Activated CD4-positive, CD25-positive, alpha-beta regulatory T cell treated with anti-CD3 and anti-CD28 coated beads, Interleukin-2, amount 50 U/mL, for 72 hours (primary cell): ENCODE measurements at regions not wholly inside any gene's neighbourhood (a gene's known extent, or its start where the extent isn't known, plus 50 kb on each side); places are given as distances from the start of the nearest gene placed in this dataset.

Experiments used
- DNase-seq: peaks from one replicate; pipeline ENCODE4 v3.0.0; 2021

DNA sequence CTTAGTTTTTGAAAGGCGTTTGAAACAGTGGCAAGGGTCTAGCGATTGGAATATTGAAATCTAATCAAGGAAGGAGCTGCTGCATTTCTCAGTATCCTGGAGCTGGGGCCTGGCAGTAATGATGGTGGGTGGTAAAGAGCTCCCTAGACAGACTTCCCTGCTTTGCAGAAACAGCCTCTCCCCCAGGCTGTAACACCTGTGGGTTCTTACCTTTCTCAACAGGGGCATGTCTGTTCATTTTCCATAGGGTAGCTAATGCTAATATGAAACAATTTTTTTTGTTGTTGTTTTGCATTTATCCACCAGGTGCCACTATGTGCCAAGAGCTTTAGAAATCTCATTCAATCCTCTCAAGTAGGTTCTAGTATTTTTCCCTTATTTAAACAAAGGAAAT is 345.5 kb downstream of the REEP3 start:
- no peak for DNase-seq

- no peak for DNase-seq
These were observed 357.2 kb downstream of the REEP3 start for GRCh38 chr10:63878428-63878827.

DNA sequence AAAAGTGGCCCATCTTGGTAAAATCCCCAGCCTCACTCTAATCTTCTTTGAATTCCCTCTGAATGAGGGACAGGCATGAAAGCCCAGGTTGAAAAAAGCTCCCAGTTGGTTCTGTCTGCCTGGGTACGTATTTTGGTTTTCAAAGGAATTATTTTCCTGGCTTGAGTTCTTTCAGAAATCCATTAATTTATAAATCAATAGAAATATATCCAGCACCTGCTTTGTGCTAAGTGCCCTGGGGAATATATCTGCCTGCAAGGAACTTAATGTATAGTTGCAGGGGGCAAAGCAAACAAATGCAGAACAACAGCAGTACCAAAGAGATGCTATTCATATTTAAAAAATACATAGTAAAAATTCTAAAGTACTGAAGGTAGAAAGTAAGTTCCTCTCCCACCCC is 362.7 kb downstream of the REEP3 start:
- no peak for DNase-seq

- DNase-seq, result no peak
These were observed 363.2 kb downstream of the REEP3 start for GRCh38 chr10:63884426-63884825.

DNA sequence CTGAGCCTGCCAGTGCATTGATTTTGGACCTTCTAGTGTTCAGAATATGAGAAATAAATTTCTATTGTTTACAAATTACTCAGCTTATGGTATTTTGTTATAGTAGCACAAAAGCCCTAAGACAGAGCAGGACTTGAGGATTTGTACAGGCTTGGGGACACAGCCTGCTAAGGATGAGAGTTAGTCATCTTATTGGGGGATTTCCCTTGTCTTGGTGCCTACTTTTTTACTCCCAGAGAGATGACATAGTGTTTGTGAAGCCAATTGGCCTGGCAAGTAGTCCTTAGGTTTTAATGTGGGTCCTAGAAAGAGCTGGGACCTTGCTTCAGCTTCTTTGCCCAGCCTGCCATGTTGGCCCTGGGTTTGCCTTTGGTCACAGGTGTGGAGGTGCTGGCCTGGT is 364.0 kb downstream of the REEP3 start:
- DNase-seq, result no peak

DNA sequence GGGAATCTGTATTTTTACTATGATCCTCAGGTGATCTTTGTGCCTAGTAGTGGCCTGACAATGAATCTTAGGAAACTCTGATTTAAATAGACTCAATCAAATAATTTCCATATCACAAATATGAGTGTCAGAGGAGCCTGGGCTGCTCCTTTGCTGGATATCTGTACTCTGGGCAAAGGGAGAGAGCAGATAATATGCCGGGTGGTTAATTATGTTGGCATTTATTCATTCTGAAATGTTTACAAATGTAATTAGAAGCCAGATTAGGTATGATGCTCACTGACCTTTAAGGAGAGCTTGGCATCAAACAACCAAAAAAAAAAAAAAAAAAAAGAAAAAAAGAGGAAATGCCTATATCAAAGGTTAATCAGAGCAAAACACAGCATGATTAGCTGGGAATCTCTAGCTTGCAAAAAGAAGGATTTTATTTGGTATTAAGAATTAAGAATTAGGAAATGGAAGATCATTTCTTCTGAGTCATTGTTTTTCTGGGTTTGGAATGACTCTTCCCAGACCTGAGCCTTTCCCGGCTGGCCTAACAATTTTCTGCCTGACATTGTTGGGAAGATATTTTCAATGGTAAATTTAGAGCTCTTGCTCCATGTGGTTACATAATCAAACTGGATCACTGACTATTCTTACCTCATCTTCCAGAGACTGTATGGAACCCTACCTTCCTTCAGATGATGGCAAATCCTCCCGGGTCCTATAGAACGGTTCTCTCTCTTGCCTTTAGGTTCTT is 365.3 kb downstream of the REEP3 start:
- no peak for DNase-seq

DNA sequence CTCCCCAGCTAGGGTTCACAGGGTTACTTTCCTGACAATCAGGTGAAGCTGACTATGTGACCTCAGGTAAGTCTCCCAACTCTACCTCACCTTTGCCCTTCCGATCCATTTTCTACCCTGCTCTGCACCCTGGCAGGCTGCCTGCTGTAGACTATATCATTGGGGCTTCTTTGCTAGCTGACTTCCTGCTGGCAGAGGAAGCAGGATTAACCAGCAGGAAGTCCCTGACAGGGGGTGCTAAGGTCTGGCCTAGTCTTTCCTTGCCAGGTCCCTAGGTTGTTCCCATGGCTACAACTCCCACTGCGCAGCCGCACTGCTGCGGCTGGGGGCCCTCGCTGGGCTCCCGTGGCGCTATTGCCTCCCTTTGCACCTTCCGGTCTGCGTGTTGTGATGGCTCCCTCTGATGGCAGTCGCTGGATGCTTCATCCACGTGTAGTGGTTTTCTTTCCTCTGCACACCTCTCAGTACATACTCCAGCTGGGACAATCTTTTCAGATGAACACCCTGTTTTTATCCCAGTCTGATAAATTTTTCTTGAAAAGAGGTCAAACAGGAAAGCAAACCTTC is 365.9 kb downstream of the REEP3 start:
- DNase-seq, result no peak

GRCh38 chr10:63887600-63888370 is 366.6 kb downstream of the REEP3 start:
- no peak for DNase-seq

GRCh38 chr10:63889803-63890202 is 368.6 kb downstream of the REEP3 start:
- DNase-seq, result no peak

- no peak for DNase-seq
These were observed 375.8 kb downstream of the REEP3 start for GRCh38 chr10:63896992-63897391.

DNA sequence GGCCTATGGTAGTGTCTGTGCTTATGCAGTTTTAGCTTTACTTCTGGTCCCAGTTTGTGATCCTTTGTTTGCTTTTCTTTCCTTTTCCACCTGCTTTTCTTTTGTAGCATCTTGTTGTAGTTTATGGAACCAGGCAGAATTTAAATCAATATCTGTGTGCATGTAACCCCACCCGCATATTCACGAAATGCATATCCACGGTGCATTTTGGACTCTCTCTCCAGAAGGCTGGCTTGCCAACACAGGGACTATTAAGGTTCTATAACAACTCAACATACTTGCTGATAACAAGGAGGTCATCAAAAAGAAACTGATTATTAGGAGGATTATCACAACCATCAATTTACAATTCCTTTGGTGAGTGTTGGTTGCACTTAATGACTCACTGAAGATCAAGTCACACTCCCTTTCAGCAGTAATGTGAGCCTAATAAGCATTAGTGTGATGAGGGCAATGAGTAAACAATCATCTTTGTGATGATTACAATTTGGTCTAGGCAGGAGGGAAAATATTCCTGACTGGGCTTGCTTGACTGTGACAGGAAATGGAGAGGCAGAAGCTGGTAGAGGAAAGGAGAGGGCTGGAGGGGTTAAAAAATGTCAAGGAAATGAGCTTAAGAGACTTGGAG is 378.6 kb downstream of the REEP3 start:
- DNase-seq, result no peak

DNA sequence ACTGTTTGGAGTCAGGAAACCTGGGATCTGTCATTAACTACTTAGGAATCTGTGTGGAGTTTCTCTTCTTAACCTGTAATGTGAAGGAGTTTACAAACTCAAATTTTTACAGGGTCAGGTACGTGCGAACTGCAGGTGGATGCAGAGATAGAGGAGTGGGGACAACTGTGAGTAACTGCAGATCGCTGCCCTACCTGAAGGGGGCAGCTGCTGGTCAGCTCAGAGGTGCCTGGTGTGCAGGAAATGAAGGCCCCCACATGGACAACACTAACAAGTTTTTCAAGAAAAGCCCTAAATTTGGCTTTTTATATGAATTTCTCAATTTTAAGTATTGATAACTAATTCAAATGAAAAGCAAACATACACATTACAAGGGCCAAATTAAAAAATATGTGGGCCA is 380.0 kb downstream of the REEP3 start:
- no peak for DNase-seq

GRCh38 chr10:63901881-63902280 is 380.7 kb downstream of the REEP3 start:
- no peak for DNase-seq

GRCh38 chr10:63910806-63911205 is 389.6 kb downstream of the REEP3 start:
- no peak for DNase-seq

DNA sequence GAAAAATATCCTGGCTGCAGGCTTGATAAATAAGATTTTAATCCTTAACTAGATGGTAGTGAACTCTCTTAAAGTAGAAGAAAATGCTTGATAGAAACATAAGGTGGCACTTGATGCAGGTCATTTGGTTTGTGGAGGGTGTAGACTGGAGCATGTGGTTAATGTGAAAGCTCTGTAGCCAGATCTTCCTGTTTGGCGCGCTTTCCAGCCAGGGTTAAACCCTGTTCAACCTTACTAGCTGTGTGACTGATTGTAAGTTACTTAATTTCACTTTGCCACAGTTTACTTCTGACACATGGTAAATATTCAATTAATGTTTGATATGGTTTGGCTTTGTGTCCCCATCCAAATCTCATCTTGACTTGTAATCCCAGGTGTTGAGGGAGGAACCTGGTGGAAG is 394.0 kb downstream of the REEP3 start:
- no peak for DNase-seq

DNA sequence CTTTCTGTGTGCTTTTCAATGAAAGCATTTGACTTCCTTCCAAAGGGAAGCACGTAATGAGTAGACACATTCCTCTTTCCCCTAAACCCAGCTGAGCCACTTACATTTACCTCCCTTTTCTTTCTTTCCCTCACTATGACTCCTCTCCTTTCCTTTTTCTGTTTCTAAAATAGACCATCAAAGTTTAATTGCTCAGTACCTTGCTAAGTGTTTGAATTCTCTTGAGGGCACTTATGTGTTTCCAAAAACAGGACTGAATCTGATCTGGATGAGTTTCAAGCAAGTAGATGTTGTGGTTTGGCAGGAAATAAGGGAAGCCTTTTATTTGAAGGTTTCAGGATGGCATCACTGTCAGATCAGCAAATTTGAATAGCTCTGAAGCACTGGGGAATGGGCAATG is 396.2 kb downstream of the REEP3 start:
- no peak for DNase-seq

GRCh38 chr10:63919575-63920279 is 398.5 kb downstream of the REEP3 start:
- no peak for DNase-seq

GRCh38 chr10:63920926-63921325 is 399.7 kb downstream of the REEP3 start:
- no peak for DNase-seq

- no peak for DNase-seq
These were observed 400.8 kb downstream of the REEP3 start for GRCh38 chr10:63921908-63922467.

GRCh38 chr10:63922468-63923284 is 401.5 kb downstream of the REEP3 start:
- no peak for DNase-seq

GRCh38 chr10:63929831-63930467 is 408.7 kb downstream of the REEP3 start:
- no peak for DNase-seq
